Esophagus squamous epithelium (tissue), 5 donors: ENCODE measurements at regions not wholly inside any gene's neighbourhood (a gene's known extent, or its start where the extent isn't known, plus 50 kb on each side); places are given as distances from the start of the nearest gene placed in this dataset.

Experiments used
- DNase-seq: peaks from one replicate; lab custom pipeline; 2025; lab: John Stamatoyannopoulos, UW
- H3K27ac ChIP-seq, 4 donors: fragments of 200-600 bp; sonication (generic); one replicate each; pipeline ENCODE4 v1.5.1; 2016 to 2019; ENCODE audit warnings: mild to moderate bottlenecking in 1 of 4
- H3K27me3 ChIP-seq, 4 donors: fragments of 200-600 bp; sonication (generic); 1 replicate in 3 of 4; 2 replicates in 1 of 4; pipeline versions ENCODE4 v1.5.1 to v1.6.0; 2017 to 2021; ENCODE audit warnings: antibody characterized with exemption in 1 of 4
- H3K36me3 ChIP-seq, 3 donors: fragments of 200-600 bp; sonication (generic); one replicate each; pipeline ENCODE4 v1.5.1; 2016 to 2019
- H3K4me1 ChIP-seq, 3 donors: fragments of 200-600 bp; sonication (generic); one replicate each; pipeline ENCODE4 v1.5.1; 2017 to 2019
- H3K4me3 ChIP-seq, 4 donors: fragments of 200-600 bp; sonication (generic); 1 replicate in 3 of 4; 2 replicates in 1 of 4; pipeline ENCODE4 v1.5.1; 2016 to 2019; ENCODE audit warnings: mild to moderate bottlenecking in 2 of 4, moderate library complexity in 1 of 4
- H3K9me3 ChIP-seq, 3 donors: fragments of 200-600 bp; sonication (generic); one replicate each; pipeline ENCODE4 v1.5.1; 2016 to 2019
- CTCF ChIP-seq, 6 experiments: fragments of 450-650 bp in 4 of 6; fragments of 200-600 bp in 2 of 6; sonication (generic) in 2 of 6; IDR thresholded peaks; one replicate each; pipeline ENCODE4 v1.5.1; 2016 to 2019; ENCODE audit warnings: antibody characterized with exemption in 6 of 6, mild to moderate bottlenecking in 4 of 6, moderate library complexity in 4 of 6
- POLR2A ChIP-seq, 4 donors: fragments of 450-650 bp; IDR thresholded peaks; one replicate each; pipeline ENCODE4 v1.6.1; 2017; ENCODE audit warnings: antibody characterized with exemption in 4 of 4, mild to moderate bottlenecking in 4 of 4, moderate library complexity in 3 of 4
- WGBS, 2 donors: methylation state at CpG; one replicate each; pipeline ENCODE4 v1.1.5; 2018; 5-methylcytosine and 5-hydroxymethylcytosine counted together
- intact Hi-C: fragments of 100-400 bp; cut with DNase I; formaldehyde crosslinking; loops from one replicate; pipeline ENCODE4 v1.15.0; 2022
- donor health status: DM: yes; HTN: yes; CAD: no.

GRCh38 chr2:195009202-195009601 lies 647.8 kb upstream of the SLC39A10 start:
- H3K4me3 ChIP-seq = no peak overlapping the region
- WGBS, 2 donors = 65 to 66% methylated on average over 8 of the region's 8 CpGs
- no peaks in the 10 kb centered on the region for H3K9me3 ChIP-seq
- no peak for DNase-seq
- no peaks in the 10 kb centered on the region for H3K4me1 ChIP-seq
- H3K36me3 ChIP-seq = no peaks in the 10 kb centered on the region
- no peak overlapping the region for H3K27ac ChIP-seq
- no peaks in the 10 kb centered on the region for H3K27me3 ChIP-seq
- no peak for TF ChIP-seq POLR2A (IDR thresholded peaks at IDR 0.05)
- no peak for TF ChIP-seq CTCF (IDR thresholded peaks at IDR 0.05)
- intact Hi-C loops = no loop called here

- no peaks in the 10 kb centered on the region for H3K27me3 ChIP-seq
- no peaks in the 10 kb centered on the region for H3K36me3 ChIP-seq
- no peak for DNase-seq
- TF ChIP-seq POLR2A (IDR thresholded peaks at IDR 0.05) (no peak), CTCF (IDR thresholded peaks at IDR 0.05) (no peak)
- no peaks in the 10 kb centered on the region for H3K9me3 ChIP-seq
- no peak overlapping the region for H3K27ac ChIP-seq
- no peaks in the 10 kb centered on the region for H3K4me1 ChIP-seq
- 58 to 69% methylated on average over 5 of the region's 5 CpGs for WGBS, 2 donors
- no peak overlapping the region for H3K4me3 ChIP-seq
- intact Hi-C loops = no loop called here
These were observed 650.2 kb upstream of the SLC39A10 start for GRCh38 chr2:195006856-195007255.

GRCh38 chr2:195003881-195004471 lies 653.0 kb upstream of the SLC39A10 start:
- intact Hi-C loops = no loop called here
- WGBS, 2 donors = 47 to 57% methylated on average over 4 of the region's 4 CpGs
- TF ChIP-seq POLR2A (IDR thresholded peaks at IDR 0.05) = no peak
- no peak for TF ChIP-seq CTCF (IDR thresholded peaks at IDR 0.05)

GRCh38 chr2:195001924-195002323 lies 655.1 kb upstream of the SLC39A10 start:
- no peak overlapping the region for H3K27ac ChIP-seq
- no peak for DNase-seq
- H3K9me3 ChIP-seq = no peaks in the 10 kb centered on the region
- H3K4me1 ChIP-seq = no peaks in the 10 kb centered on the region
- H3K36me3 ChIP-seq = no peaks in the 10 kb centered on the region
- WGBS, 2 donors = 80 to 83% methylated on average over 3 of the region's 3 CpGs
- intact Hi-C loops = no loop called here
- TF ChIP-seq POLR2A (IDR thresholded peaks at IDR 0.05) = no peak
- no peak for TF ChIP-seq CTCF (IDR thresholded peaks at IDR 0.05)
- H3K27me3 ChIP-seq = no peaks in the 10 kb centered on the region
- no peak overlapping the region for H3K4me3 ChIP-seq

More at GRCh38 chr2:195003881-195004471, 653.0 kb upstream of the SLC39A10 start:
- no peaks in the 10 kb centered on the region for H3K9me3 ChIP-seq
- no peaks in the 10 kb centered on the region for H3K27me3 ChIP-seq
- no peak overlapping the region for H3K4me3 ChIP-seq
- H3K27ac ChIP-seq = no peak overlapping the region
- DNase-seq = no peak
- H3K36me3 ChIP-seq = no peaks in the 10 kb centered on the region
- H3K4me1 ChIP-seq = no peaks in the 10 kb centered on the region

- TF ChIP-seq CTCF (IDR thresholded peaks at IDR 0.05) = no peak
- TF ChIP-seq POLR2A (IDR thresholded peaks at IDR 0.05) = no peak
- no peak overlapping the region for H3K27ac ChIP-seq
- no peaks in the 10 kb centered on the region for H3K36me3 ChIP-seq
- H3K4me1 ChIP-seq = no peaks in the 10 kb centered on the region
- 56 to 60% methylated on average over 4 of the region's 4 CpGs for WGBS, 2 donors
- no peaks in the 10 kb centered on the region for H3K9me3 ChIP-seq
- H3K4me3 ChIP-seq = no peak overlapping the region
- no peak for DNase-seq
- no peaks in the 10 kb centered on the region for H3K27me3 ChIP-seq
- intact Hi-C loops = no loop called here
These were observed 657.3 kb upstream of the SLC39A10 start for GRCh38 chr2:194999771-195000170.
